HG03342 (cell line): ENCODE measurements at regions not wholly inside any gene's neighbourhood (a gene's known extent, or its start where the extent isn't known, plus 50 kb on each side); places are given as distances from the start of the nearest gene placed in this dataset.

ENCODE experiments used
- ATAC-seq: cut with Tn5 transposase; IDR thresholded peaks from one replicate; pipeline ENCODE4 v1.9.1; 2021; ENCODE audit warnings: mild to moderate bottlenecking, moderate library complexity; ENCODE audit not compliant: unreplicated experiment

DNA sequence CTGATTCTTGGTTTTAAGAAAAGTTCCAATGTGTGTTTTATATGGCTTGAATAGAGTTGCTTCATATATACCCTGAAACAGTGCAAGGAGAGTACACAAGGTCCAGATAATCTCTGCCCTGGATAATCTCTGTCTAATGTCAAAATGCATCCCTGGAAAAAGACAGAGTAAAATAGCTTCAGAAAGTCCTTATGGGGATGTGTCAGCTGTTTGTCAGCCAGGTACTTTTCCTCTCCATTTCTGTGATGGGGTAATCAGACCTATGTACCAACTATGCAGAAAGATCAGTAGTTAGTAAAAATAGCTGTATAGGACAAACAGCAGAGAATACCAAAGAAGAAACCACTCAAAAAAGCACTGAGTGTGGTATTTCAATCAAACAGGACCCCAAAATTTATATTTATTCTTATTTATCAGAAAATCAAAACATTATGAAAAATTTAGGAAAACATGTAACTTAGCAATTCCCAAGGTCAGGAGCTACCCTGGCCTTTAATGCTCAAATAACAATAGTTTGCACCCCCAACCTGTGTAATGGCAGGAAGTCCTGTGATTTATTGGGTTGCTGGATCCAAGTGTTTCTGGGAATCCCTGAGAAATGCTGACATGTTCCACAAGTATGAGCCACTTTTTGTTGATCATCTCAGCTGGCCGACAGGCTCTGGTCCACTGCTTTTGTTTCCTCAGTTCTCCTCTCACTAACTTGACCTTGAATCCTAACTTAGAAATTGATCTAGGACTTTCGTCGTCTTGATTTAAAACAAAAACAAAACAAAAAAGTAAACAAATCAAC, 69.6 kb downstream of the MDH1 start:
- no peak for ATAC-seq

GRCh38 chr2:63660060-63660459, 71.3 kb downstream of the MDH1 start:
- no peak for ATAC-seq

- ATAC-seq, result no peak
Measured at GRCh38 chr2:63661076-63661475, 72.3 kb downstream of the MDH1 start.

DNA sequence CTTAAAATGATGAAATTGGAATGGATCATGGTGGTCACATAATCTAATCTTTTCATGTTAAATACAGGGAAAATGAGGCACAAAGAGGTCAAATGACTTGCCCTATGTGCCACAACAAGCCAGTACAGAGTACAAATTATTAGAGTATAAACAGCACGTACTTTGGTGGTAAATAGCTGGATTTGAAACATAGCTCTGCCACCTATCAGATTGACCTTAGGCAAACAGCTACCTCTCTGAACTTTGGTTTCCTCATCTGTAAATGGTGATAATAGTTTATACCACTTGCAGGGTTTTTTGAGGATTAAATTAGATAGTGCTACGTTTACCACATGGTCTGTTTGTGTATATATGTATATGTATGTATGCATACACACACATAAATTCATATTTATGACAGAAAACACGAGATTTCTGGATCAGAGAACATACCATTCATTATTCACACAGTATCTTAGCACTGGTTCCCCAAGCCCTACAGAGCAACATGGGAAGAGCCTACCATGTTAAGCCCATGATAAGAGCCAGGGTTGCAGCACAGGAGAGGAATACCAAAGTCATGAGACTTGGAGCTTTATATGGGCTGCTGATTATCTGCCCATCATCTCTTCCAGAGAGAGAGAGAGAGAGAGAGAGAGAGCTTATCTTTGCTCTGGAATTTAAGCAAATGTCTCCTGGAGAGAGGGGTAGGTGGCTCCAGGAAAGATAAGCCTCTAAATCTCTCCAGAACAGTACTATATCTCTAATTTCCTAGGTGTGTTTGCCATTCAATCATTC, 73.5 kb downstream of the MDH1 start:
- ATAC-seq, result no peak

DNA sequence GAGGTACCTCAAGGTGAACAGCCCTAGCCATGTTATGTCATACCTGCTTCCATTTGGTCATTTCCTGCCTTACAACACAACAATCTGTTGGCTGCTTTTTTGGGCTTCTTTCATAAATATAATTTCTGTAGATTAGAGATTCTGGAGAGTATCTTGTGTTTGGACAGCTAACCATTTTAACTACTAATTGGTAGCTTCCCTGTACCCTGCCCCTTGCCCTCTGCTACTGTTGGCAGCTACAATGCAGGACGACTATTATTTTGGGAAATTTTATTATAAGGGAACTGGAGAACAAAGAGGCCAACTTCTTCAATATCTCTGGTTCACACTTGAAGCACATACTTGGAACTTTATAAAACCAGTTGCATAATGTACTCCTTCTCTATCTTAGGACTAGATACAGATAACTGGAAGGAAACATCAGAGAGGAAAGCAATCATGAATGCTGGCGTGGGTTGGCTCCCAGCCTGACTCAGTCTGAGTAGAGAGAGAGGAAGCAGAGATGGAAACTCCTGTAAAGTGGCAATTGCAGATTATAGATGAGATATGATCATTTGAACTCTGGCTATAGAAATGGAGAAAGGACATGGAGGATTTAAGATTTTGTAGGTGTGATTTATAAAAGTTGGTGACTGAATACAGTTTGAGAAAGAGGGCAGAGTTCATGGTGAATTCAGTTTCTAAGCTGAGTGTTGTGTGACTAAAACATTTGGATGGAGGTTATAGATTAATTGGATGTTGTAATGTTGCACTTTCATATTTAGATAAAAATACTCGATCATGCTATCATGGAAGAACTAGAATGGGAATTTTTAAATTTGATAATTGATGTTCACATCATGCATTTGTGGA, 74.5 kb downstream of the MDH1 start:
- ATAC-seq, result no peak

- ATAC-seq, result no peak
Measured at GRCh38 chr2:63665091-63665490, 76.3 kb downstream of the MDH1 start.

- no peak for ATAC-seq
Measured at GRCh38 chr2:63665846-63666475, 77.2 kb downstream of the MDH1 start.

DNA sequence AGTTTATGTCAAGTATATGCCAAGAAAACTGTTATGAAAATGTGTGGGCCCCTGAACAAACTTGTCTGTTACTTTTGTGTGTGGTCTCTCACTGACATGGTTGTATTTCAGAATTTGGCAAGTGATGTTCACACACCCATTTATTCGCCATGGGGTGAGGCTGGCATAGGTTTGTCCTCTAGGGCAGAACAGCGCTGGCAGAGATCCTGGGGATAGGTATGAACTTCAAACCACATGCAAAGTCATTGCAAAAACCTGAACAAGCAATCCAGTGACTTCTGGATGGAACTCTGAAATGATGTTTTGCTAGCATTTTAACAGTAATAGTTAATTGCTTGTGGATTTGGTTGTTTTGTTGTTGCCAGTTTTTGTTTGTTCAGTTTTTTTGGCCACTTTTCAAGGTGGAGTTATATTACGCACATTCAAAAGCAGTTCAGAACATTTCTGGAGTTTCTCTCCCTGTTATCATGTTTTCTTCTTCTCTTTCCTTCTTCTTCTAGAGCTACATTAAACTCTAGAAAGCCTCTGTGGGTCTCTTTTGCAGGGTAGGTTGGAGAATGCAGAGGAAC, 78.5 kb downstream of the MDH1 start:
- ATAC-seq, result no peak

DNA sequence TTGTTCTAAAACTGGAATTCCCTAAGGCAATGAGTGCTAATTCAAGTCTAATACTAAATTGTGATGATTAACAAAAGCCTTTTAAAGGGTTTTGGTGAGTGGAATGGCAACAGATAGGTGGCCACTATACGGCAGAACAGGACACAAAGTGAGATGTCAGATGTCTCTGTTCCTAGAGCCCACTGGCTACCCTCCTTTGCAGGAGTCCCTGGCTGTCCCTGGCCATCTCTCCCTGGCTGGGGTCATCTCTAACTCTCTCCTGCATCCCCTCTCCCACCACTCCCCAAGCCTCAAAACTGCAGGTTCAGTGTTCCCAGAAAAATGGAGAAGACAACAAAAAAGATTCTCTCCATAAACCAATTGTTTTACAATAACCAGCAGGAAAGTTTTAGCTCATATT, 79.2 kb downstream of the MDH1 start:
- no peak for ATAC-seq

GRCh38 chr2:63668466-63668865, 79.7 kb downstream of the MDH1 start:
- no peak for ATAC-seq

DNA sequence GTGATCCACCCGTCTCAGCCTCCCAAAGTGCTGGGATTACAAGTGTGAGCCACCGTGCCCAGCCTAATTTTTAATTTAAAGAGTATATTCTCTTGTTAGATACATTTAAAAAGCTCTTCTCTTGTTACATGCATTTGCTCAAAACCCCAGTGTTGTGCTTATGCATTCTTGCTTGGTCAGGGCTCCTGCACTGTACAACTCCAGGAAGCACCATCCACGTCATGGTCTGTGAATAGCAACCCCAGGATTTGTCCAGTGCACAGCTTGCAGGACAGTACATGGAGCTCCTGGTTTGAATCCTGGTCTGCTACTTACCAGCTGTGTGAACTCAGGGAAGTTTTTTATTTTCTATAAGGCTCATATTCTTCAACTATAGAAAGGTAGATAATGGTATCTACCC, 80.8 kb downstream of the MDH1 start:
- ATAC-seq, result no peak

DNA sequence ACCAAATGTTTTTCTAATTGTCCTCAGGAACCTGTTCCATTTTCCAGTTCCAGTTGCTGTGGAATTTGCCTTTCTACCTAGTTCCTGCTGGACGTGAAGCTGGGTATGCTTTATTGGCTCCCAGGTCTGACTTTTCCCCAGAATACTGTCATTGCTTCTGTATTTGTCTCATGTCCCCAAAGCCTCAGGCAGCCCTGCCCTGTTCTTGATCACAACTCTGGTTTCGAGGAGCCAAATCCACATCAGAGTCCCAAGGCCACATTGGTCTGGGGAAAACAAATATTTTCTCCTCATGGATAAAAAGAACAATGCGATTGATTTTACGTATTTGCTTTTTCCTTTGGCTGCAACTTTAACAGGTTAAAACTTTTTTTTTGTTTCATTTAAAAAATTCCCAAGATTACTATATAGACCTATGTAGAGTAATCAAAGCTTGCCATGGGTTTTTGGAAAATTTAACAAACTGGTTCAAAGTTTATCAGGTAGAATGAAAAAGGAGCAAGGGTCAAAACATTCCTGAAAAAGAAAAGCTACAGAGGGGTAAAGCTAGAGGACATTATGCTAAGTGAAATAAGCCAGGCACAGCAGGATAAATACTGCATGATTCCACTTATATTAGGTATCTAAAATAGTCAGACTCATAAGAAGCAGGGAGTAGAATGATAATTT, 85.2 kb downstream of the MDH1 start:
- ATAC-seq, result no peak

DNA sequence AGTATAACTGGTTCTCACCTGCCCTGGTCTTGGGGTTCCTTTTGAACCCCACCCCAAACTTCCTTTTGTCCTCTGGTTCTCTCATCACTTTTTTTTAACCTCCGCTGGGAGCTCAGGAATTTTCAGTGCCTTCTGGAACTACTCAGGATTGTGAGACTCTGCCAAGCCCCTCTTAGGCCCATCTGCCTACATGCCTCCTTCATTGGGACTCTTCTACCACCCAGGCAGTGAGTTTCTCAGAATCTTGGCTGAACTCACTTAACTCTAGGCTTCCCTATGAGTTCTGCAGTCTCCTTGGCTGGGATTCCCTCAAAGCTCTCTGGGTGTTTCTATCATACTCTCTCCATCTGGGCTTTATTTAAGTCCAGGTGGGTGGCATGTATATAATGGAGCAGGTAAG, 86.3 kb downstream of the MDH1 start:
- no peak for ATAC-seq

- ATAC-seq, result peak; percentile 58
Measured at GRCh38 chr2:63676135-63676534, 87.4 kb downstream of the MDH1 start.

DNA sequence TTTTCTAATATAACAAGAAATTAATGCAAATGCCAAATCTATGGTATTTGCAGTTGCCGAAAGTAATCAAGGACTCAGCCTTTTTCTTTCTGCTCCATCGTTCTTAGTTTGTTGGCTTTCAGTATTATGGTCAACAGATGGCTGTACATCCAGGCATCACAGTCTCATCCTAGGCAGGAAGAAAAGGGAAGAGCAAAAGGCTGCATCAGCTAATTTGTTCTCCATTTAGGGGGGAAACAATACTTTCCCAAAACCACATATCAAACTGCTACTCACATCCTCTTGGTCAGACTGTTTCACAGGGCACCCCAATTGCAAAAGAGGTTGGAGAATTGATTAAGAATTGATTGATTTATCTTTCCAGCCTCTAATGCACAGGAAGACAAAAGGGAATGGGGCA, 89.3 kb downstream of the MDH1 start:
- no peak for ATAC-seq

GRCh38 chr2:63678551-63678950, 89.8 kb downstream of the MDH1 start:
- ATAC-seq, result no peak

DNA sequence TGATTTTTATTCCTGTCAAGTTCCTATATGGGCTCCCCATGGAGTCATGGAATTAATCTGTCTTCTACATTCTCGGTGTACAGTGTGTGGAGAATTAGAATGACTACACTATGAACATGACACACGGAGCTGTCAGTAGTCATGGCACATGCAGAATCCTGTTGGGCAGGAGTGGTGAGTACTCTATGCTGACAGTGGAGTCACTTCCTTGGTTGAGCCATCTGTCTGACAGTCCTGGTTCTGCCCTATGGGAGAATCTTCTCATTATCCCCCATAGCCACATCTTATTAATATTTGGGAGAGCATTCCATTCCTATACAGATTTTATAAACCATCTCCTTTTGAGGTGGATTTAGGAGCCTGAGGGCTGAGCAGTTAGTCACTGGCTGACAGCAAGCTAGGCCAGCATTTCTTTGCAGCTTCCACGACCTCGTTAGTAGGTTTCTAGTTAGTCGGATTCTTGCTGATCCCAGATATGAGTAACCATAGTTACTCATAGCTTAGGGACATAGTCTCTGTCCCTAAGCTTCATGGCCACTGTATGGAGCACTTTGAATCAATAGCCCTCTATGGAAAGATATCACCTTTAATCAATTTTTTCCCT, 90.6 kb downstream of the MDH1 start:
- ATAC-seq, result no peak

- no peak for ATAC-seq
Measured at GRCh38 chr2:63680455-63680854, 91.7 kb downstream of the MDH1 start.

- ATAC-seq, result no peak
Measured at GRCh38 chr2:63681896-63682295, 93.1 kb downstream of the MDH1 start.
